ENCODE measurements at regions not wholly inside any gene's neighbourhood (a gene's known extent, or its start where the extent isn't known, plus 50 kb on each side); places are given as distances from the start of the nearest gene placed in this dataset.

DNA sequence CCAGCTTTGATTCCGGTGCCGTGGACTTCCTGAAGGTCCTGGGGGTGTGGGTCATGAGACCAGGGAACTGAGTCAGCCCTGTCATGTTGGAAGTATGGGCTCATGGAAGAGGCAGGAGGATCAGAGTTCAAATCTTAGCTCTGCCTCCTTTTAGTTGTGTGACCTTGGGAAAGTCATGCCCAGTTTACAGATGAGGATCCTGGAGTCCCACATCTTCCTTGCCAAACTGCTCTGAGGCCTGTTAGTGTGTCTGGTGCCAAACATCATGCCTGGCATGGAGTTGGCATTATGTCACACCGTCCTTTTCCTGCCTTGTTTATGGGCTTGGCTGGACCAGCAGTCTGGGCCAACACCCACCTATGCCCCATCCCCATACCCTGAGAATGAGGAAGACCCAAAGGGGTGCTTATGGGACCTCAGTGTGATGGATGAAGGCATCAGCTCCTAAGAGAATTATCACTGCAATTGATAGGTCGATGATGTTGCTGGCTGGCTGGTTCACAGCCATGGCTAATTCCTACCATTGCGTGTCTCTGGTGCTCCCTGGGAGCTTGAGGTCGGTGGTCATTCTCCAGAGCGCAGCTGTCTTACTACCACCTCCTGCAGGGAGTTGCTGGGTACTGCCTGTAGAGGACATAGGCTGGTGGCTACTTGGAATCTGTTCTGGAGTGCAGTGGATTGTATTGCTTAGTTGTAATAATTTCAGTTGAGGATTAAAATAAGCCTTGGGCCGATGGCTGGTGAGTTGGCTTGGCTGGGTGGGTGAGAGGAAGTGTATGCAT lies 140.5 kb upstream of the PITX1 start:
- TF ChIP-seq, protein P1, sequence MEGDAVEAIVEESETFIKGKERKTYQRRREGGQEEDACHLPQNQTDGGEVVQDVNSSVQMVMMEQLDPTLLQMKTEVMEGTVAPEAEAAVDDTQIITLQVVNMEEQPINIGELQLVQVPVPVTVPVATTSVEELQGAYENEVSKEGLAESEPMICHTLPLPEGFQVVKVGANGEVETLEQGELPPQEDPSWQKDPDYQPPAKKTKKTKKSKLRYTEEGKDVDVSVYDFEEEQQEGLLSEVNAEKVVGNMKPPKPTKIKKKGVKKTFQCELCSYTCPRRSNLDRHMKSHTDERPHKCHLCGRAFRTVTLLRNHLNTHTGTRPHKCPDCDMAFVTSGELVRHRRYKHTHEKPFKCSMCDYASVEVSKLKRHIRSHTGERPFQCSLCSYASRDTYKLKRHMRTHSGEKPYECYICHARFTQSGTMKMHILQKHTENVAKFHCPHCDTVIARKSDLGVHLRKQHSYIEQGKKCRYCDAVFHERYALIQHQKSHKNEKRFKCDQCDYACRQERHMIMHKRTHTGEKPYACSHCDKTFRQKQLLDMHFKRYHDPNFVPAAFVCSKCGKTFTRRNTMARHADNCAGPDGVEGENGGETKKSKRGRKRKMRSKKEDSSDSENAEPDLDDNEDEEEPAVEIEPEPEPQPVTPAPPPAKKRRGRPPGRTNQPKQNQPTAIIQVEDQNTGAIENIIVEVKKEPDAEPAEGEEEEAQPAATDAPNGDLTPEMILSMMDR (IDR thresholded peaks at IDR 0.05): no peak
- TF ChIP-seq POLR2A (IDR thresholded peaks at IDR 0.05): no peak
- TF ChIP-seq POLR2AphosphoS5 (IDR thresholded peaks at IDR 0.05; ENCODE audit: insufficient read depth in 1 of 2, low read depth in 1 of 2): no peak

All from vagina (tissue), 2 donors.